ENCODE measurements at regions not wholly inside any gene's neighbourhood (a gene's known extent, or its start where the extent isn't known, plus 50 kb on each side); places are given as distances from the start of the nearest gene placed in this dataset.

GRCh38 chr14:38127356-38127755, 80.3 kb upstream of the SSTR1 start:
- no peak overlapping the region for H3K4me3 ChIP-seq
- 85 to 90% (median 88%) methylated on average over 2 of the region's 2 CpGs for WGBS, 3 donors
- H3K27me3 ChIP-seq: no peaks in the 10 kb centered on the region
- no peaks in the 10 kb centered on the region for H3K36me3 ChIP-seq
- no peaks in the 10 kb centered on the region for H3K9me3 ChIP-seq
- H3K4me1 ChIP-seq (ENCODE audit: insufficient read depth): peaks cover 1% of the 10 kb centered on the region
- H3K27ac ChIP-seq: no peak overlapping the region
- TF ChIP-seq CTCF (IDR thresholded peaks at IDR 0.05) (no peak), EP300 (IDR thresholded peaks at IDR 0.05) (no peak), POLR2A (IDR thresholded peaks at IDR 0.05) (no peak)
- intact Hi-C loops (cut with DNase I): no loop called here
- DNase-seq: no peak

- no peaks in the 10 kb centered on the region for H3K36me3 ChIP-seq
- no peak for TF ChIP-seq EP300 (IDR thresholded peaks at IDR 0.05)
- no peak for TF ChIP-seq POLR2A (IDR thresholded peaks at IDR 0.05)
- no peak for TF ChIP-seq CTCF (IDR thresholded peaks at IDR 0.05)
- 58 to 85% (median 75%) methylated on average over 3 of the region's 3 CpGs for WGBS, 3 donors
- no peak for DNase-seq
- H3K27ac ChIP-seq: no peak overlapping the region
- no peaks in the 10 kb centered on the region for H3K9me3 ChIP-seq
- H3K27me3 ChIP-seq: no peaks in the 10 kb centered on the region
- intact Hi-C loops (cut with DNase I): no loop called here
- peaks cover 1% of the 10 kb centered on the region for H3K4me1 ChIP-seq (ENCODE audit: insufficient read depth)
- H3K4me3 ChIP-seq: no peak overlapping the region
Measured at GRCh38 chr14:38127784-38128183, 79.9 kb upstream of the SSTR1 start.

GRCh38 chr14:38128640-38129039, 79.1 kb upstream of the SSTR1 start:
- DNase-seq: no peak
- intact Hi-C loops (cut with DNase I): no loop called here
- no peaks in the 10 kb centered on the region for H3K36me3 ChIP-seq
- no peak overlapping the region for H3K4me3 ChIP-seq
- peaks cover 1% of the 10 kb centered on the region for H3K4me1 ChIP-seq (ENCODE audit: insufficient read depth)
- no peak for TF ChIP-seq EP300 (IDR thresholded peaks at IDR 0.05)
- no peak for TF ChIP-seq CTCF (IDR thresholded peaks at IDR 0.05)
- TF ChIP-seq POLR2A (IDR thresholded peaks at IDR 0.05): no peak
- no peaks in the 10 kb centered on the region for H3K27me3 ChIP-seq
- no peaks in the 10 kb centered on the region for H3K9me3 ChIP-seq
- no peak overlapping the region for H3K27ac ChIP-seq

- no peak for TF ChIP-seq POLR2A (IDR thresholded peaks at IDR 0.05)
- no peak for TF ChIP-seq EP300 (IDR thresholded peaks at IDR 0.05)
- TF ChIP-seq CTCF (IDR thresholded peaks at IDR 0.05): no peak
- intact Hi-C loops (cut with DNase I): no loop called here
- no peak overlapping the region for H3K4me3 ChIP-seq
- H3K27ac ChIP-seq: no peak overlapping the region
- 85 to 95% (median 90%) methylated on average over 2 of the region's 2 CpGs for WGBS, 3 donors
- DNase-seq: no peak
- no peaks in the 10 kb centered on the region for H3K9me3 ChIP-seq
- H3K27me3 ChIP-seq: no peaks in the 10 kb centered on the region
- H3K4me1 ChIP-seq (ENCODE audit: insufficient read depth): peaks cover 1% of the 10 kb centered on the region
- H3K36me3 ChIP-seq: no peaks in the 10 kb centered on the region
Measured at GRCh38 chr14:38129192-38129591, 78.5 kb upstream of the SSTR1 start.

- no peak for TF ChIP-seq POLR2A (IDR thresholded peaks at IDR 0.05)
- TF ChIP-seq EP300 (IDR thresholded peaks at IDR 0.05): no peak
- no peak for TF ChIP-seq CTCF (IDR thresholded peaks at IDR 0.05)
- no peaks in the 10 kb centered on the region for H3K9me3 ChIP-seq
- H3K27me3 ChIP-seq: no peaks in the 10 kb centered on the region
- H3K4me3 ChIP-seq: no peak overlapping the region
- H3K4me1 ChIP-seq (ENCODE audit: insufficient read depth): peaks cover 1% of the 10 kb centered on the region
- 78 to 85% (median 79%) methylated on average over 5 of the region's 5 CpGs for WGBS, 3 donors
- intact Hi-C loops (cut with DNase I): no loop called here
- H3K27ac ChIP-seq: no peak overlapping the region
- no peak for DNase-seq
- no peaks in the 10 kb centered on the region for H3K36me3 ChIP-seq
Measured at GRCh38 chr14:38129705-38130104, 78.0 kb upstream of the SSTR1 start.

All from ovary (tissue), 7 donors.